ENCODE measurements at regions not wholly inside any gene's neighbourhood (a gene's known extent, or its start where the extent isn't known, plus 50 kb on each side); places are given as distances from the start of the nearest gene placed in this dataset.

DNA sequence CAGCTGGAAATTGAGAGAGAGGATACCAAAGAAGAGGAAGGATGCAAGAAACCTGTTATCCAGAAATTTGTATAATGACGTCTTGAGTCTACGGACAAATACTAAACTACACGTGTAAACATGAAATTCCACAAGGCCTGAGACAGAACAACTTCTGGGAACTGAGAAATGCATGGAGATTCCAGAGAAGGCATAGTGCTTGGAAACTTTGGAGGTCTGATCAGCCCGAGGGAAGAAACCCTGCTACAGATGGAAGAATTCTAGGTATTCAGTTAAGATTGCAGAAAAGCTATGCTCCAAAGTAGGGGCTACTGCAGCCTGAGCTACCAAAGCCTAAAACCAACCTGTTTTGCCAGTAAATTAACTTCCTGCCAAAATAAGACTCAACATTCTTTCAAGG is 120.4 kb downstream of the PDCL3 start:
- TF ChIP-seq CTCF (IDR thresholded peaks at IDR 0.05; ENCODE audit: extremely low read depth, insufficient read depth, missing control alignments) = no peak
- no peak for DNase-seq (ENCODE audit: low spot score)
- in situ Hi-C loops (cut with MboI; ENCODE audit: low pct_unique_long_range_greater_than_20kb, low sequenced_read_pairs, unreplicated experiment) = no loop called here

DNA sequence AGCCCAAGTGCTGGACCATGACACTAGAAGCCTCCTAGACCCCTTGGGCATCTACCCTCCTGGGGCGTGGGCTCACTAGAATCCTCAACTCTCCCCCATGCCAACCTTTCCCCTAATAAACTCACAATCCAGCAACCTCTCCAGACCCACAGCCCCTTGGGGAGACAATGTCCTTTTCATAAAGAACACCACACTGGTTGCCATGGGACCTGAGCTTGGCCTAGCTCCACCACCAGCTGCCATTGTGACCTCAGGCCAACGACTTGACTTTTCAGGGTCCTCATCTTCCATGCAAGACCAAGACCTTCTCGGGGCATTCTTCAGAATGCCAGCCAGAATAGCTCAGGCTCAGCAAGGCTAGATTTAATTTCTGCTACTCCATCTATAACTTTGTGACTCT is 128.1 kb upstream of the NPAS2 start:
- in situ Hi-C loops (cut with MboI; ENCODE audit: low pct_unique_long_range_greater_than_20kb, low sequenced_read_pairs, unreplicated experiment) = no loop called here
- no peak for TF ChIP-seq CTCF (IDR thresholded peaks at IDR 0.05; ENCODE audit: extremely low read depth, insufficient read depth, missing control alignments)
- DNase-seq (ENCODE audit: low spot score) = no peak

- in situ Hi-C loops (cut with MboI; ENCODE audit: low pct_unique_long_range_greater_than_20kb, low sequenced_read_pairs, unreplicated experiment) = no loop called here
- TF ChIP-seq CTCF (IDR thresholded peaks at IDR 0.05; ENCODE audit: extremely low read depth, insufficient read depth, missing control alignments) = no peak
- DNase-seq (ENCODE audit: low spot score) = no peak
Observed at GRCh38 chr2:100692381-100692780, 127.6 kb upstream of the NPAS2 start.

GRCh38 chr2:100692906-100693305 is 127.0 kb upstream of the NPAS2 start:
- TF ChIP-seq CTCF (IDR thresholded peaks at IDR 0.05; ENCODE audit: extremely low read depth, insufficient read depth, missing control alignments) = no peak
- in situ Hi-C loops (cut with MboI; ENCODE audit: low pct_unique_long_range_greater_than_20kb, low sequenced_read_pairs, unreplicated experiment) = no loop called here
- no peak for DNase-seq (ENCODE audit: low spot score)

- DNase-seq (ENCODE audit: low spot score) = no peak
- TF ChIP-seq CTCF (IDR thresholded peaks at IDR 0.05; ENCODE audit: extremely low read depth, insufficient read depth, missing control alignments) = no peak
- in situ Hi-C loops (cut with MboI; ENCODE audit: low pct_unique_long_range_greater_than_20kb, low sequenced_read_pairs, unreplicated experiment) = no loop called here
Observed at GRCh38 chr2:100699131-100699530, 120.8 kb upstream of the NPAS2 start.

DNA sequence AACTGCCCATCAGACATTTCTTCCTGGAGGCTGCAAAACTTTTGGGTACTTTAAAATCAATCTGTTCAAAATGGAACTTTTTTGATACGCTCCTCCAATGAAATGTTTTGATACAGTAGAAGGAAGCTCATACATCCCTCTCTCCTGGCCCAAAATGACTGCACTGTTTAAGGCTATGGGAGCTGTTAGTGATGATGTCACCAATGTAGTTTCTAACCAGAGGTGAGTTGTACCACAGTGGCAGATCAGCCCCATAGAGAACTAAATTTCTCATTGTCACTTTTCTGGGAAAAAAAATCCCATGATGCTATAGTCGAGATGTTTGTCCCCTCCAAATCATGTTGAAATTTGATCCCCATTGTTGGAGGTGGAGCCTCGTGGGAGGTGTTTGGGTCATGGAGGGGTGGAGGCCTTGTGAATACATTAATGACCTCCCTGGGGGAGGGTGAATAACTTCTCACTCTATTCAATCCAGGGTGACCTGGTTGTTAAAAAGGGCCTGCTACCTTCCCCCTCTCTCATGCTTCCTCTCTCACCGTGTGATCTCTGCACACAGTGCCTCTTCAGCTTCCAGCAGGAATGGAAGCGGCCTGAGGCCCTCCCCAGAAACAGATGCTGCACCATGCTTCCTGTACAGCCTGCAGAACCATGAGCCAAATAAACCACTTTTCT is 117.4 kb upstream of the NPAS2 start:
- DNase-seq (ENCODE audit: low spot score) = no peak
- TF ChIP-seq CTCF (IDR thresholded peaks at IDR 0.05; ENCODE audit: extremely low read depth, insufficient read depth, missing control alignments) = no peak
- in situ Hi-C loops (cut with MboI; ENCODE audit: low pct_unique_long_range_greater_than_20kb, low sequenced_read_pairs, unreplicated experiment) = no loop called here
